ENCODE measurements at regions not wholly inside any gene's neighbourhood (a gene's known extent, or its start where the extent isn't known, plus 50 kb on each side); places are given as distances from the start of the nearest gene placed in this dataset.
"Not testable (repeated sequence)": the region's sequence is repeated elsewhere in the genome, so short reads cannot be mapped to it uniquely, and the experiment has no call there.

GRCh38 chr5:83001796-83002381, 75.3 kb downstream of the TMEM167A start:
- no peak for DNase-seq (ENCODE audit: low read depth)

- DNase-seq (ENCODE audit: low read depth): no peak
These were observed 76.3 kb downstream of the TMEM167A start for GRCh38 chr5:83000922-83001321.

GRCh38 chr5:83000428-83000827, 76.8 kb downstream of the TMEM167A start:
- DNase-seq (ENCODE audit: low read depth): no peak

- no peak for DNase-seq (ENCODE audit: low read depth)
These were observed 83.8 kb downstream of the TMEM167A start for GRCh38 chr5:82993416-82993815.

- no peak for DNase-seq (ENCODE audit: low read depth)
These were observed 84.5 kb downstream of the TMEM167A start for GRCh38 chr5:82992646-82993045.

- no peak for DNase-seq (ENCODE audit: low read depth)
These were observed 85.4 kb downstream of the TMEM167A start for GRCh38 chr5:82991678-82992323.

GRCh38 chr5:82991059-82991458, 86.1 kb downstream of the TMEM167A start:
- no peak for DNase-seq (ENCODE audit: low read depth)

GRCh38 chr5:82987188-82987587, 90.0 kb downstream of the TMEM167A start:
- no peak for DNase-seq (ENCODE audit: low read depth)

GRCh38 chr5:82986404-82986803, 90.8 kb downstream of the TMEM167A start:
- no peak for DNase-seq (ENCODE audit: low read depth)

GRCh38 chr5:82985763-82986162, 91.4 kb downstream of the TMEM167A start:
- no peak for DNase-seq (ENCODE audit: low read depth)

GRCh38 chr5:82984786-82985735, 92.1 kb downstream of the TMEM167A start:
- no peak for DNase-seq (ENCODE audit: low read depth)

GRCh38 chr5:82982846-82983245, 94.3 kb downstream of the TMEM167A start:
- DNase-seq (ENCODE audit: low read depth): no peak

GRCh38 chr5:82976887-82977286, 100.3 kb downstream of the TMEM167A start:
- DNase-seq (ENCODE audit: low read depth): not testable (repeated sequence)

GRCh38 chr5:82975812-82976211, 101.4 kb downstream of the TMEM167A start:
- no peak for DNase-seq (ENCODE audit: low read depth)

GRCh38 chr5:82975396-82975795, 101.8 kb downstream of the TMEM167A start:
- DNase-seq (ENCODE audit: low read depth): no peak

GRCh38 chr5:82974346-82974745, 102.8 kb downstream of the TMEM167A start:
- not testable (repeated sequence) for DNase-seq (ENCODE audit: low read depth)

- no peak for DNase-seq (ENCODE audit: low read depth)
These were observed 105.3 kb downstream of the TMEM167A start for GRCh38 chr5:82971901-82972300.

GRCh38 chr5:82971034-82971806, 106.0 kb downstream of the TMEM167A start:
- not testable (repeated sequence) for DNase-seq (ENCODE audit: low read depth)

GRCh38 chr5:82969221-82969976, 107.8 kb downstream of the TMEM167A start:
- not testable (repeated sequence) for DNase-seq (ENCODE audit: low read depth)

- DNase-seq (ENCODE audit: low read depth): no peak
These were observed 110.1 kb downstream of the TMEM167A start for GRCh38 chr5:82967072-82967471.

GRCh38 chr5:82959466-82959865, 117.7 kb downstream of the TMEM167A start:
- no peak for DNase-seq (ENCODE audit: low read depth)

Measured in fibroblast of gingiva (primary cell).